ENCODE measurements at regions not wholly inside any gene's neighbourhood (a gene's known extent, or its start where the extent isn't known, plus 50 kb on each side); places are given as distances from the start of the nearest gene placed in this dataset.

GRCh38 chr2:219976871-219977270, 349.4 kb downstream of the SLC4A3 start:
- Histone ChIP-seq H4K91ac (ENCODE audit: low read depth, low read length, poor library complexity) (no peak overlapping the region), H3K4me2 (ENCODE audit: insufficient read depth, low read length, poor library complexity, severe bottlenecking) (no peak overlapping the region), H2BK15ac (ENCODE audit: low read length) (no peak overlapping the region), H3K4me1 (ENCODE audit: control insufficient read depth in 2 of 2, insufficient read depth in 1 of 2, low read depth in 1 of 2, low read length in 2 of 2) (peaks cover 2 to 21% of the 10 kb centered on the region in 2 donors), H4K8ac (ENCODE audit: low read depth, low read length) (no peak overlapping the region), H2BK5ac (ENCODE audit: low read length) (no peak overlapping the region), H3K36me3 (replicated peaks in 1 of 2; ENCODE audit: control insufficient read depth in 2 of 2, insufficient read depth in 2 of 2, low read length in 2 of 2) (no peaks in the 10 kb centered on the region), H3K79me1 (ENCODE audit: low read depth, low read length) (no peaks in the 10 kb centered on the region), H2BK12ac (ENCODE audit: low read length) (no peak overlapping the region), H3K4me3 (ENCODE audit: low read length in 2 of 2) (no peak overlapping the region), H3K23ac (ENCODE audit: low read depth, low read length, poor library complexity) (no peak overlapping the region), H3K18ac (ENCODE audit: low read length) (no peak overlapping the region), H3K4ac (ENCODE audit: low read length) (no peak overlapping the region), H3K9ac (ENCODE audit: low read depth, low read length, poor library complexity) (no peak overlapping the region), H2AFZ (ENCODE audit: low read length) (no peak overlapping the region), H3K14ac (ENCODE audit: low read length) (no peak overlapping the region), H3K27ac (replicated peaks; ENCODE audit: low read length) (peak overlapping the region; percentile 8), H3K27me3 (ENCODE audit: control insufficient read depth in 3 of 3, insufficient read depth in 3 of 3, low read depth in 1 of 3, low read length in 3 of 3) (no peaks in the 10 kb centered on the region), H3K9me3 (replicated peaks in 1 of 2; ENCODE audit: control insufficient read depth in 2 of 2, insufficient read depth in 1 of 2, low read depth in 1 of 2, low read length in 2 of 2) (peaks cover 0 to 13% of the 10 kb centered on the region in 2 donors), H2AK5ac (ENCODE audit: low read depth, low read length) (no peak overlapping the region), H2BK120ac (ENCODE audit: low read depth, low read length) (no peak overlapping the region)
- no peak for DNase-seq (ENCODE audit: low spot score)
- WGBS, 2 donors (ENCODE audit: extremely low coverage in 2 of 2, insufficient read length in 2 of 2, insufficient replicate concordance in 1 of 2), result no CpG with 5 or more reads among the region's 2 CpGs

DNA sequence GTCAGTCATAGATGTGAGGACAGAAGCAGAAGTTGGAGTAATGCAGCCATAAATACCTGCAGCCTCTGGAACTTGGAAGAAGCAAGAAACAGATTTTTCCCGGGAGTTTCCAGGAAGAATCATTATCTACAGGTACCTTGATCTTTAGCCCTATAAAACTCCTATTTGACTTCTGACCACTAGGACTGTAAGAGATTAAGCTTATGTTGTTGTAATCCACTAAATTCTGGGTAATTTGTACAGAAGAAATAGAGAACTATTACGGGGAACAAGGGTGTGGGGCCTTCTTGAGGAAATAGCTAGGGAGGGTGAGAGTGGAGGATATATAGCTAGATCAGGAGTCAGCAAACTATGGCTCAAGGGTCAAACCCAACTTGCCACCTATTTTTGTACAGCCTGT, 353.2 kb downstream of the SLC4A3 start:
- WGBS, 2 donors (ENCODE audit: extremely low coverage in 2 of 2, insufficient read length in 2 of 2, insufficient replicate concordance in 1 of 2), result no CpG with 5 or more reads among the region's 2 CpGs

GRCh38 chr2:219983836-219984235, 356.4 kb downstream of the SLC4A3 start:
- Histone ChIP-seq H3K4ac (ENCODE audit: low read length) (no peak overlapping the region), H3K79me1 (ENCODE audit: low read depth, low read length) (no peaks in the 10 kb centered on the region), H3K18ac (ENCODE audit: low read length) (no peak overlapping the region), H3K9me3 (replicated peaks in 1 of 2; ENCODE audit: control insufficient read depth in 2 of 2, insufficient read depth in 1 of 2, low read depth in 1 of 2, low read length in 2 of 2) (peaks cover 0 to 2% of the 10 kb centered on the region in 2 donors), H2BK5ac (ENCODE audit: low read length) (no peak overlapping the region), H2AFZ (ENCODE audit: low read length) (no peak overlapping the region), H2BK12ac (ENCODE audit: low read length) (no peak overlapping the region), H3K14ac (ENCODE audit: low read length) (no peak overlapping the region), H3K4me2 (ENCODE audit: insufficient read depth, low read length, poor library complexity, severe bottlenecking) (no peak overlapping the region), H2BK120ac (ENCODE audit: low read depth, low read length) (no peak overlapping the region), H2BK15ac (ENCODE audit: low read length) (no peak overlapping the region), H4K91ac (ENCODE audit: low read depth, low read length, poor library complexity) (no peak overlapping the region), H3K4me3 (ENCODE audit: low read length in 2 of 2) (no peak overlapping the region), H3K9ac (ENCODE audit: low read depth, low read length, poor library complexity) (no peak overlapping the region), H3K27ac (replicated peaks; ENCODE audit: low read length) (no peak overlapping the region), H3K23ac (ENCODE audit: low read depth, low read length, poor library complexity) (no peak overlapping the region), H3K27me3 (ENCODE audit: control insufficient read depth in 3 of 3, insufficient read depth in 3 of 3, low read depth in 1 of 3, low read length in 3 of 3) (no peaks in the 10 kb centered on the region), H3K4me1 (ENCODE audit: control insufficient read depth in 2 of 2, insufficient read depth in 1 of 2, low read depth in 1 of 2, low read length in 2 of 2) (peaks cover 0 to 11% of the 10 kb centered on the region in 2 donors), H4K8ac (ENCODE audit: low read depth, low read length) (no peak overlapping the region), H3K36me3 (replicated peaks in 1 of 2; ENCODE audit: control insufficient read depth in 2 of 2, insufficient read depth in 2 of 2, low read length in 2 of 2) (no peaks in the 10 kb centered on the region), H2AK5ac (ENCODE audit: low read depth, low read length) (no peak overlapping the region)
- DNase-seq (ENCODE audit: low spot score), result no peak

More for the DNA sequence above, 353.2 kb downstream of the SLC4A3 start:
- Histone ChIP-seq H3K23ac (ENCODE audit: low read depth, low read length, poor library complexity) (no peak overlapping the region), H3K79me1 (ENCODE audit: low read depth, low read length) (no peaks in the 10 kb centered on the region), H3K27ac (replicated peaks; ENCODE audit: low read length) (no peak overlapping the region), H3K4me1 (ENCODE audit: control insufficient read depth in 2 of 2, insufficient read depth in 1 of 2, low read depth in 1 of 2, low read length in 2 of 2) (peaks cover 2 to 21% of the 10 kb centered on the region in 2 donors), H2BK5ac (ENCODE audit: low read length) (no peak overlapping the region), H4K8ac (ENCODE audit: low read depth, low read length) (no peak overlapping the region), H3K14ac (ENCODE audit: low read length) (no peak overlapping the region), H2BK120ac (ENCODE audit: low read depth, low read length) (no peak overlapping the region), H2BK12ac (ENCODE audit: low read length) (no peak overlapping the region), H3K9ac (ENCODE audit: low read depth, low read length, poor library complexity) (no peak overlapping the region), H3K4ac (ENCODE audit: low read length) (no peak overlapping the region), H2BK15ac (ENCODE audit: low read length) (no peak overlapping the region), H3K27me3 (ENCODE audit: control insufficient read depth in 3 of 3, insufficient read depth in 3 of 3, low read depth in 1 of 3, low read length in 3 of 3) (no peaks in the 10 kb centered on the region), H3K36me3 (replicated peaks in 1 of 2; ENCODE audit: control insufficient read depth in 2 of 2, insufficient read depth in 2 of 2, low read length in 2 of 2) (no peaks in the 10 kb centered on the region), H2AK5ac (ENCODE audit: low read depth, low read length) (no peak overlapping the region), H4K91ac (ENCODE audit: low read depth, low read length, poor library complexity) (no peak overlapping the region), H3K18ac (ENCODE audit: low read length) (no peak overlapping the region), H3K9me3 (replicated peaks in 1 of 2; ENCODE audit: control insufficient read depth in 2 of 2, insufficient read depth in 1 of 2, low read depth in 1 of 2, low read length in 2 of 2) (peaks cover 2 to 10% of the 10 kb centered on the region in 2 donors), H3K4me3 (ENCODE audit: low read length in 2 of 2) (no peak overlapping the region), H3K4me2 (ENCODE audit: insufficient read depth, low read length, poor library complexity, severe bottlenecking) (no peak overlapping the region), H2AFZ (ENCODE audit: low read length) (peak overlapping the region; percentile 20)
- DNase-seq (ENCODE audit: low spot score), result no peak

GRCh38 chr2:219985017-219985416, 357.6 kb downstream of the SLC4A3 start:
- Histone ChIP-seq H2BK120ac (ENCODE audit: low read depth, low read length) (no peak overlapping the region), H3K4ac (ENCODE audit: low read length) (no peak overlapping the region), H4K91ac (ENCODE audit: low read depth, low read length, poor library complexity) (no peak overlapping the region), H3K79me1 (ENCODE audit: low read depth, low read length) (no peaks in the 10 kb centered on the region), H4K8ac (ENCODE audit: low read depth, low read length) (no peak overlapping the region), H3K4me3 (ENCODE audit: low read length in 2 of 2) (no peak overlapping the region), H3K27me3 (ENCODE audit: control insufficient read depth in 3 of 3, insufficient read depth in 3 of 3, low read depth in 1 of 3, low read length in 3 of 3) (no peaks in the 10 kb centered on the region), H3K18ac (ENCODE audit: low read length) (no peak overlapping the region), H3K4me2 (ENCODE audit: insufficient read depth, low read length, poor library complexity, severe bottlenecking) (no peak overlapping the region), H2BK15ac (ENCODE audit: low read length) (no peak overlapping the region), H3K23ac (ENCODE audit: low read depth, low read length, poor library complexity) (no peak overlapping the region), H2AFZ (ENCODE audit: low read length) (no peak overlapping the region), H3K9me3 (replicated peaks in 1 of 2; ENCODE audit: control insufficient read depth in 2 of 2, insufficient read depth in 1 of 2, low read depth in 1 of 2, low read length in 2 of 2) (peaks cover 0 to 2% of the 10 kb centered on the region in 2 donors), H3K4me1 (ENCODE audit: control insufficient read depth in 2 of 2, insufficient read depth in 1 of 2, low read depth in 1 of 2, low read length in 2 of 2) (peaks cover 0 to 18% of the 10 kb centered on the region in 2 donors), H2BK5ac (ENCODE audit: low read length) (no peak overlapping the region), H2AK5ac (ENCODE audit: low read depth, low read length) (no peak overlapping the region), H3K27ac (replicated peaks; ENCODE audit: low read length) (no peak overlapping the region), H3K9ac (ENCODE audit: low read depth, low read length, poor library complexity) (no peak overlapping the region), H3K36me3 (replicated peaks in 1 of 2; ENCODE audit: control insufficient read depth in 2 of 2, insufficient read depth in 2 of 2, low read length in 2 of 2) (no peaks in the 10 kb centered on the region), H2BK12ac (ENCODE audit: low read length) (no peak overlapping the region), H3K14ac (ENCODE audit: low read length) (no peak overlapping the region)
- WGBS, 2 donors (ENCODE audit: extremely low coverage in 2 of 2, insufficient read length in 2 of 2, insufficient replicate concordance in 1 of 2), result no CpG with 5 or more reads among the region's 3 CpGs
- no peak for DNase-seq (ENCODE audit: low spot score)

All from neuronal stem cell (in vitro differentiated cells).